ENCODE measurements at regions not wholly inside any gene's neighbourhood (a gene's known extent, or its start where the extent isn't known, plus 50 kb on each side); places are given as distances from the start of the nearest gene placed in this dataset.

- peak; percentile 44 for DNase-seq
Observed at GRCh38 chr20:50379049-50379990, 130.9 kb upstream of the PTPN1 start.

GRCh38 chr20:50379991-50380696, 130.0 kb upstream of the PTPN1 start:
- no peak for DNase-seq

GRCh38 chr20:50380697-50381040, 129.5 kb upstream of the PTPN1 start:
- DNase-seq: no peak

- no peak for DNase-seq
Observed at GRCh38 chr20:50381075-50381732, 129.0 kb upstream of the PTPN1 start.

GRCh38 chr20:50381771-50382593, 128.2 kb upstream of the PTPN1 start:
- DNase-seq: no peak

GRCh38 chr20:50385733-50386640, 124.2 kb upstream of the PTPN1 start:
- no peak for DNase-seq

- DNase-seq: no peak
Observed at GRCh38 chr20:50386641-50386960, 123.6 kb upstream of the PTPN1 start.

- no peak for DNase-seq
Observed at GRCh38 chr20:50387218-50387995, 122.8 kb upstream of the PTPN1 start.

GRCh38 chr20:50387996-50388332, 122.2 kb upstream of the PTPN1 start:
- no peak for DNase-seq

- no peak for DNase-seq
Observed at GRCh38 chr20:50388733-50389437, 121.3 kb upstream of the PTPN1 start.

- DNase-seq: no peak
Observed at GRCh38 chr20:50389438-50389807, 120.8 kb upstream of the PTPN1 start.

- DNase-seq: no peak
Observed at GRCh38 chr20:50389808-50390684, 120.1 kb upstream of the PTPN1 start.

GRCh38 chr20:50390685-50391443, 119.3 kb upstream of the PTPN1 start:
- DNase-seq: no peak

- no peak for DNase-seq
Observed at GRCh38 chr20:50391444-50392137, 118.6 kb upstream of the PTPN1 start.

GRCh38 chr20:50392138-50392866, 117.9 kb upstream of the PTPN1 start:
- no peak for DNase-seq

GRCh38 chr20:50393242-50393641, 116.9 kb upstream of the PTPN1 start:
- DNase-seq: no peak

GRCh38 chr20:50393990-50394561, 116.1 kb upstream of the PTPN1 start:
- no peak for DNase-seq
